A549 (cell line): ENCODE measurements at regions not wholly inside any gene's neighbourhood (a gene's known extent, or its start where the extent isn't known, plus 50 kb on each side); places are given as distances from the start of the nearest gene placed in this dataset.

Source experiments
- ATAC-seq, 2 experiments: fragments of 200-7000 bp in 1 of 2; fragments of >200 bp in 1 of 2; cut with Nextera tagmentation in 1 of 2; cut with Tn5 transposase in 1 of 2; 3 replicates each; pipeline versions ENCODE4 v1.8.0 to v1.9.1; 2018 to 2020; ENCODE audit warnings: mild to moderate bottlenecking in 1 of 2, moderate library complexity in 1 of 2
- CTCF ChIA-PET: fragments of 300-600 bp; sonication (Branson Sonifier 250); formaldehyde crosslinking; extraction: SDS; loops from one replicate; lab custom pipeline; 2021; ENCODE audit warnings: antibody characterized with exemption, inconsistent platforms; lab: Yijun Ruan, JAX
- POLR2A ChIA-PET: fragments of 350-600 bp; formaldehyde crosslinking; extraction: SDS; loops from one replicate; lab custom pipeline; 2021; ENCODE audit warnings: antibody characterized with exemption, inconsistent platforms; lab: Yijun Ruan, JAX
- DNase-seq, 2 experiments: peaks; one replicate each; pipeline versions ENCODE4 v3.0.0 to v3.0.0-alpha.2; 2011 to 2016; ENCODE audit warnings: low read depth in 1 of 2, low spot score in 1 of 2
- FAIRE-seq: peaks from 2 replicates; lab custom pipeline; 2011; peaks lifted over from hg19 to GRCh38; lab: Jason Lieb, UNC
- H3K27ac ChIP-seq, 2 experiments: fragments of >200 bp; sonication (Bioruptor Twin); formaldehyde crosslinking; 3 replicates each; pipeline ENCODE4 v1.5.1; 2016 to 2017
- H3K4me1 ChIP-seq: fragments of >200 bp; sonication (Bioruptor Twin); formaldehyde crosslinking; 3 replicates; pipeline ENCODE4 v1.6.1; 2016
- H3K4me2 ChIP-seq: fragments of >200 bp; sonication (Bioruptor Twin); formaldehyde crosslinking; 3 replicates; pipeline ENCODE4 v1.6.1; 2016
- H3K4me3 ChIP-seq: fragments of >200 bp; sonication (Bioruptor Twin); formaldehyde crosslinking; 3 replicates; pipeline ENCODE4 v1.5.1; 2016
- H3K9me3 ChIP-seq: fragments of >200 bp; sonication (Bioruptor Twin); formaldehyde crosslinking; 3 replicates; pipeline ENCODE4 v1.6.1; 2016
- CBX8 ChIP-seq: fragments of 200-600 bp; sonication (generic); IDR thresholded peaks from 2 replicates; pipeline ENCODE4 v1.6.1; 2016
- CHD4 ChIP-seq: fragments of 200-600 bp; sonication (generic); IDR thresholded peaks from 2 replicates; pipeline ENCODE4 v1.6.1; 2016; ENCODE audit warnings: antibody characterized with exemption, mild to moderate bottlenecking, borderline replicate concordance
- EHMT2 ChIP-seq: fragments of 200-600 bp; sonication (generic); IDR thresholded peaks from 2 replicates; pipeline ENCODE4 v1.6.1; 2016; ENCODE audit warnings: antibody characterized with exemption, low read depth, mild to moderate bottlenecking, moderate library complexity
- EP300 ChIP-seq, 2 experiments: fragments of >200 bp; sonication (Bioruptor Twin); formaldehyde crosslinking; IDR thresholded peaks; 2 replicates in 1 of 2; 3 replicates in 1 of 2; pipeline ENCODE4 v1.6.1; 2016 to 2017
- HDAC2 ChIP-seq: fragments of 200-600 bp; sonication (generic); IDR thresholded peaks from 2 replicates; pipeline ENCODE4 v1.6.1; 2016
- HOXB13 ChIP-seq: fragments of 250-450 bp; sonication (Bioruptor Pico); IDR thresholded peaks from 2 replicates; pipeline ENCODE4 v1.5.0; 2020; ENCODE audit warnings: low read depth, mild to moderate bottlenecking, moderate library complexity
- KDM1A ChIP-seq: fragments of 200-600 bp; sonication (generic); IDR thresholded peaks from 2 replicates; pipeline ENCODE4 v1.6.1; 2016; ENCODE audit warnings: low read depth, mild to moderate bottlenecking
- MYC ChIP-seq: IDR thresholded peaks from 2 replicates; pipeline ENCODE4 v1.6.1; 2012; ENCODE audit warnings: mild to moderate bottlenecking, inconsistent platforms, low read length, improper control_type of control experiment, borderline replicate concordance
- NFE2L2 ChIP-seq: fragments of 150-350 bp; conservative IDR thresholded peaks from 2 replicates; pipeline ENCODE4 v1.6.1; 2014; ENCODE audit warnings: low read length
- NPAS2 ChIP-seq: fragments of 250-450 bp; sonication (Bioruptor Pico); IDR thresholded peaks from 2 replicates; pipeline ENCODE4 v1.8.0; 2022; ENCODE audit warnings: mild to moderate bottlenecking, moderate library complexity, borderline replicate concordance
- RAD21 ChIP-seq, 2 experiments: fragments of >200 bp in 1 of 2; sonication (Bioruptor Twin) in 1 of 2; formaldehyde crosslinking in 1 of 2; IDR thresholded peaks in 1 of 2; conservative IDR thresholded peaks in 1 of 2; 2 replicates in 1 of 2; 3 replicates in 1 of 2; pipeline ENCODE4 v1.6.1; 2012 to 2018; ENCODE audit warnings: inconsistent platforms in 1 of 2
- ZNF302 ChIP-seq: fragments of 250-450 bp; sonication (Bioruptor Pico); IDR thresholded peaks from 2 replicates; pipeline ENCODE4 v1.9.0; 2021; ENCODE audit warnings: inconsistent platforms, mild to moderate bottlenecking, moderate library complexity
- WGBS: methylation state at CpG from one replicate; pipeline ENCODE4 v1.1.6; 2017; ENCODE audit errors: missing lambda C conversion rate; 5-methylcytosine and 5-hydroxymethylcytosine counted together
- TF ChIP-seq, protein P1 (sequence below): fragments of 450-650 bp; IDR thresholded peaks from 2 replicates; pipeline ENCODE4 v1.6.1; 2014; ENCODE audit warnings: antibody characterized with exemption
- TF ChIP-seq, protein P2 (sequence below): fragments of 150-350 bp; IDR thresholded peaks from 2 replicates; pipeline ENCODE4 v1.6.1; 2014; ENCODE audit warnings: low read depth, mild to moderate bottlenecking, low read length
- TF ChIP-seq, protein P3 (sequence below): fragments of >200 bp; sonication (Bioruptor Twin); formaldehyde crosslinking; IDR thresholded peaks from 3 replicates; pipeline ENCODE4 v1.6.1; 2016
- TF ChIP-seq, protein P4 (sequence below): fragments of >200 bp; sonication (Bioruptor Twin); formaldehyde crosslinking; IDR thresholded peaks from 3 replicates; pipeline ENCODE4 v1.5.1; 2016
- TF ChIP-seq, protein P5 (sequence below): fragments of 250-450 bp; sonication (Bioruptor Pico); IDR thresholded peaks from 2 replicates; pipeline ENCODE4 v1.5.0; 2021; ENCODE audit warnings: mild to moderate bottlenecking, moderate library complexity, borderline replicate concordance
- TF ChIP-seq, protein P6 (sequence below): IDR thresholded peaks from 2 replicates; pipeline ENCODE4 v1.6.1; 2012

DNA sequence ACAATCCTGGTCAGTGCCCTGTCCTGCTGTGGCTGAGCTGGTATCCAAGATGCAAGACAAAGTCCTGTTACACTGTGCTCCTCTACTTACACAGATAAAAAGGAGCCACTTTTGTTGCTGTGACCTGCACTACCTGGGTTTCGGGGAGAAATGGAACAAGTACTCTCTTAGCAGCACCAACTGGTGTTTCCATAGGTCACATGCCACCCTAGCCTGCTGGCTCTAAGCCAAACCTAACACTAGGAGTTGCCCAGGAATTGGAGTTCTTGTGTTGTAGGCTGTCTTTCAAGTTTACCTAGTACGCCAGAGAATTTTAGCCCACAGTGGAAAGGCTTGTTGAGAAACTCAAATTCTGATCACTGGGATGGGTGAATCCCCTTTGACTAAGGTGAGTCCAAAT lies 727.4 kb downstream of the FAM133A start:
- ChIA-PET CTCF (no interaction called here), POLR2A (no interaction called here)
- 61% methylated on average over 2 of the region's 2 CpGs for WGBS
- no peaks in the 10 kb centered on the region for H3K9me3 ChIP-seq
- no peaks in the 10 kb centered on the region for H3K4me1 ChIP-seq
- H3K4me3 ChIP-seq, result no peak overlapping the region
- DNase-seq (peak in 1 of 2 experiments; percentile 0), ATAC-seq (no peak), FAIRE-seq (no peak)
- no peak overlapping the region for H3K4me2 ChIP-seq
- no peak overlapping the region for H3K27ac ChIP-seq
- no peak for TF ChIP-seq HOXB13 (CRISPR knock-in tag)
- TF ChIP-seq ZNF302 (CRISPR knock-in tag), result no peak
- no peak for TF ChIP-seq EHMT2
- no peak for TF ChIP-seq CHD4
- TF ChIP-seq, protein P1, sequence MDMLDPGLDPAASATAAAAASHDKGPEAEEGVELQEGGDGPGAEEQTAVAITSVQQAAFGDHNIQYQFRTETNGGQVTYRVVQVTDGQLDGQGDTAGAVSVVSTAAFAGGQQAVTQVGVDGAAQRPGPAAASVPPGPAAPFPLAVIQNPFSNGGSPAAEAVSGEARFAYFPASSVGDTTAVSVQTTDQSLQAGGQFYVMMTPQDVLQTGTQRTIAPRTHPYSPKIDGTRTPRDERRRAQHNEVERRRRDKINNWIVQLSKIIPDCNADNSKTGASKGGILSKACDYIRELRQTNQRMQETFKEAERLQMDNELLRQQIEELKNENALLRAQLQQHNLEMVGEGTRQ, result no peak
- TF ChIP-seq CBX8, result no peak
- TF ChIP-seq, protein P2, sequence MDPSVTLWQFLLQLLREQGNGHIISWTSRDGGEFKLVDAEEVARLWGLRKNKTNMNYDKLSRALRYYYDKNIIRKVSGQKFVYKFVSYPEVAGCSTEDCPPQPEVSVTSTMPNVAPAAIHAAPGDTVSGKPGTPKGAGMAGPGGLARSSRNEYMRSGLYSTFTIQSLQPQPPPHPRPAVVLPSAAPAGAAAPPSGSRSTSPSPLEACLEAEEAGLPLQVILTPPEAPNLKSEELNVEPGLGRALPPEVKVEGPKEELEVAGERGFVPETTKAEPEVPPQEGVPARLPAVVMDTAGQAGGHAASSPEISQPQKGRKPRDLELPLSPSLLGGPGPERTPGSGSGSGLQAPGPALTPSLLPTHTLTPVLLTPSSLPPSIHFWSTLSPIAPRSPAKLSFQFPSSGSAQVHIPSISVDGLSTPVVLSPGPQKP, result no peak
- no peak for TF ChIP-seq RAD21 (conservative IDR thresholded peaks at IDR 0.05 in 1 of 2, IDR thresholded peaks at IDR 0.05 in 1 of 2)
- TF ChIP-seq, protein P3, sequence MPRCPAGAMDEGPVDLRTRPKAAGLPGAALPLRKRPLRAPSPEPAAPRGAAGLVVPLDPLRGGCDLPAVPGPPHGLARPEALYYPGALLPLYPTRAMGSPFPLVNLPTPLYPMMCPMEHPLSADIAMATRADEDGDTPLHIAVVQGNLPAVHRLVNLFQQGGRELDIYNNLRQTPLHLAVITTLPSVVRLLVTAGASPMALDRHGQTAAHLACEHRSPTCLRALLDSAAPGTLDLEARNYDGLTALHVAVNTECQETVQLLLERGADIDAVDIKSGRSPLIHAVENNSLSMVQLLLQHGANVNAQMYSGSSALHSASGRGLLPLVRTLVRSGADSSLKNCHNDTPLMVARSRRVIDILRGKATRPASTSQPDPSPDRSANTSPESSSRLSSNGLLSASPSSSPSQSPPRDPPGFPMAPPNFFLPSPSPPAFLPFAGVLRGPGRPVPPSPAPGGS, result no peak
- TF ChIP-seq, protein P4, sequence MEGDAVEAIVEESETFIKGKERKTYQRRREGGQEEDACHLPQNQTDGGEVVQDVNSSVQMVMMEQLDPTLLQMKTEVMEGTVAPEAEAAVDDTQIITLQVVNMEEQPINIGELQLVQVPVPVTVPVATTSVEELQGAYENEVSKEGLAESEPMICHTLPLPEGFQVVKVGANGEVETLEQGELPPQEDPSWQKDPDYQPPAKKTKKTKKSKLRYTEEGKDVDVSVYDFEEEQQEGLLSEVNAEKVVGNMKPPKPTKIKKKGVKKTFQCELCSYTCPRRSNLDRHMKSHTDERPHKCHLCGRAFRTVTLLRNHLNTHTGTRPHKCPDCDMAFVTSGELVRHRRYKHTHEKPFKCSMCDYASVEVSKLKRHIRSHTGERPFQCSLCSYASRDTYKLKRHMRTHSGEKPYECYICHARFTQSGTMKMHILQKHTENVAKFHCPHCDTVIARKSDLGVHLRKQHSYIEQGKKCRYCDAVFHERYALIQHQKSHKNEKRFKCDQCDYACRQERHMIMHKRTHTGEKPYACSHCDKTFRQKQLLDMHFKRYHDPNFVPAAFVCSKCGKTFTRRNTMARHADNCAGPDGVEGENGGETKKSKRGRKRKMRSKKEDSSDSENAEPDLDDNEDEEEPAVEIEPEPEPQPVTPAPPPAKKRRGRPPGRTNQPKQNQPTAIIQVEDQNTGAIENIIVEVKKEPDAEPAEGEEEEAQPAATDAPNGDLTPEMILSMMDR, result no peak
- no peak for TF ChIP-seq NFE2L2
- TF ChIP-seq HDAC2, result no peak
- no peak for TF ChIP-seq MYC
- no peak for TF ChIP-seq KDM1A

DNA sequence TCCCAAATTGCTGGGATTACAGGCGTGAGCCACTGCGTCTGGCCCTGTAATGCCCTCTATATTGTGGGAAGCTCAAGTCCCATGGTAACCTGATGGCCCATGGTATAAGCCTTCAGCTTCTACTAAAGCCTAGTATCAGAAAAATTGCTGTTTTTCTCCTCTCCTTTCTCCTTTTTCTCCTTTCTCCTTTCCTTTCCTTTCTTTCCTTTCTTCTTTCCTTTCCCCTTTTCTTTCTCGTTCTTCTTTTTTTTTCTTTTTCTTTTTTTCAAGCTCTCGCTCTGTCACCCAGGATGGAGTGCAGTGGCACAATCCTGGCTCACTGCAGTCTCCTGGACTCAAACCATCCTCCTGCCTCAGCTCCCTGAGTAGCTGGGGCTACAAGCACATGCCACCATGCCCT lies 740.7 kb downstream of the FAM133A start:
- H3K9me3 ChIP-seq, result no peaks in the 10 kb centered on the region
- ATAC-seq (no peak), FAIRE-seq (no peak), DNase-seq (no peak)
- TF ChIP-seq, protein P5, sequence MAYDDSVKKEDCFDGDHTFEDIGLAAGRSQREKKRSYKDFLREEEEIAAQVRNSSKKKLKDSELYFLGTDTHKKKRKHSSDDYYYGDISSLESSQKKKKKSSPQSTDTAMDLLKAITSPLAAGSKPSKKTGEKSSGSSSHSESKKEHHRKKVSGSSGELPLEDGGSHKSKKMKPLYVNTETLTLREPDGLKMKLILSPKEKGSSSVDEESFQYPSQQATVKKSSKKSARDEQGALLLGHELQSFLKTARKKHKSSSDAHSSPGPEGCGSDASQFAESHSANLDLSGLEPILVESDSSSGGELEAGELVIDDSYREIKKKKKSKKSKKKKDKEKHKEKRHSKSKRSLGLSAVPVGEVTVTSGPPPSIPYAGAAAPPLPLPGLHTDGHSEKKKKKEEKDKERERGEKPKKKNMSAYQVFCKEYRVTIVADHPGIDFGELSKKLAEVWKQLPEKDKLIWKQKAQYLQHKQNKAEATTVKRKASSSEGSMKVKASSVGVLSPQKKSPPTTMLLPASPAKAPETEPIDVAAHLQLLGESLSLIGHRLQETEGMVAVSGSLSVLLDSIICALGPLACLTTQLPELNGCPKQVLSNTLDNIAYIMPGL (CRISPR knock-in tag), result no peak
- TF ChIP-seq EP300 (IDR thresholded peaks at IDR 0.05), result no peak
- no peak for TF ChIP-seq ZNF302 (CRISPR knock-in tag)
- TF ChIP-seq, protein P4, result no peak
- TF ChIP-seq NPAS2 (CRISPR knock-in tag), result no peak
- TF ChIP-seq, protein P6, sequence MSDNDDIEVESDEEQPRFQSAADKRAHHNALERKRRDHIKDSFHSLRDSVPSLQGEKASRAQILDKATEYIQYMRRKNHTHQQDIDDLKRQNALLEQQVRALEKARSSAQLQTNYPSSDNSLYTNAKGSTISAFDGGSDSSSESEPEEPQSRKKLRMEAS, result no peak
- H3K4me2 ChIP-seq, result no peak overlapping the region
- no peaks in the 10 kb centered on the region for H3K4me1 ChIP-seq
- H3K4me3 ChIP-seq, result no peak overlapping the region
- ChIA-PET CTCF (no interaction called here), POLR2A (no interaction called here)
- 21% methylated on average over 3 of the region's 4 CpGs for WGBS
- no peak overlapping the region for H3K27ac ChIP-seq
